HEK293 (cell line): ENCODE measurements at regions not wholly inside any gene's neighbourhood (a gene's known extent, or its start where the extent isn't known, plus 50 kb on each side); places are given as distances from the start of the nearest gene placed in this dataset.

Experiments used
- CTCF ChIA-PET: fragments of 350-600 bp; formaldehyde crosslinking; extraction: SDS; loops from one replicate; lab custom pipeline; 2021; ENCODE audit warnings: antibody characterized with exemption; lab: Yijun Ruan, JAX
- POLR2A ChIA-PET: fragments of 300-600 bp; formaldehyde crosslinking; extraction: SDS; loops from one replicate; lab custom pipeline; 2020; ENCODE audit warnings: antibody characterized with exemption, inconsistent platforms; lab: Yijun Ruan, JAX
- H3K27ac ChIP-seq: fragments of 200-500 bp; sonication (Bioruptor generic); 2 replicates; pipeline ENCODE4 v1.5.1; 2014; ENCODE audit warnings: low read depth, low read length, control low read depth, inconsistent platforms; ENCODE audit errors: extremely low read depth
- H3K36me3 ChIP-seq, 2 experiments: fragments of 200-500 bp in 1 of 2; sonication (Bioruptor generic) in 1 of 2; 1 replicate in 1 of 2; 2 replicates in 1 of 2; pipeline ENCODE4 v1.5.1; 2014 to 2017; ENCODE audit warnings: inconsistent platforms in 2 of 2, low read length in 2 of 2; ENCODE audit not compliant: control insufficient read depth in 2 of 2, insufficient read depth in 1 of 2
- H3K4me1 ChIP-seq: fragments of 200-500 bp; sonication (Bioruptor generic); 2 replicates; pipeline ENCODE4 v1.5.1; 2014; ENCODE audit warnings: mild to moderate bottlenecking, low read length, inconsistent platforms; ENCODE audit not compliant: control insufficient read depth, insufficient read depth
- H3K4me3 ChIP-seq: 2 replicates; pipeline ENCODE4 v1.5.1; 2011; ENCODE audit warnings: low read depth, mild to moderate bottlenecking, control low read depth, low read length, moderate library complexity
- H3K9me3 ChIP-seq: fragments of 200-500 bp; sonication (Bioruptor generic); 2 replicates; pipeline ENCODE4 v1.5.1; 2014; ENCODE audit warnings: low read depth, low read length, inconsistent platforms; ENCODE audit not compliant: control insufficient read depth, insufficient read depth
- BCL11B ChIP-seq: fragments of 450-650 bp; formaldehyde crosslinking; IDR thresholded peaks from 2 replicates; pipeline ENCODE4 v1.5.1; 2016; ENCODE audit warnings: low read depth, missing biosample characterization, missing genetic modification characterization
- BCL6B ChIP-seq: fragments of 450-650 bp; formaldehyde crosslinking; IDR thresholded peaks from 2 replicates; pipeline ENCODE4 v1.5.1; 2017; ENCODE audit warnings: missing biosample characterization, missing genetic modification characterization
- FEZF1 ChIP-seq: fragments of 450-650 bp; formaldehyde crosslinking; IDR thresholded peaks from 2 replicates; pipeline ENCODE4 v1.5.1; 2016; ENCODE audit warnings: missing biosample characterization, missing genetic modification characterization
- HOXD13 ChIP-seq: sonication (generic); formaldehyde crosslinking; IDR thresholded peaks from 2 replicates; pipeline ENCODE4 v1.8.0; 2022; ENCODE audit warnings: missing genetic modification reagents, borderline replicate concordance
- KLF16 ChIP-seq: fragments of 450-650 bp; formaldehyde crosslinking; IDR thresholded peaks from 2 replicates; pipeline ENCODE4 v1.5.1; 2017; ENCODE audit warnings: missing biosample characterization, missing genetic modification characterization
- KLF17 ChIP-seq: fragments of 450-650 bp; formaldehyde crosslinking; IDR thresholded peaks from 2 replicates; pipeline ENCODE4 v1.5.1; 2016; ENCODE audit warnings: missing biosample characterization, missing genetic modification characterization
- PRDM1 ChIP-seq: fragments of 450-650 bp; formaldehyde crosslinking; IDR thresholded peaks from 2 replicates; pipeline ENCODE4; 2016; ENCODE audit warnings: missing biosample characterization, missing genetic modification characterization
- SALL2 ChIP-seq: fragments of 450-650 bp; formaldehyde crosslinking; IDR thresholded peaks from 2 replicates; pipeline ENCODE4 v1.5.0; 2017; ENCODE audit warnings: missing biosample characterization, mild to moderate bottlenecking, missing genetic modification characterization, borderline replicate concordance
- ZBTB20 ChIP-seq: fragments of 450-650 bp; formaldehyde crosslinking; IDR thresholded peaks from 2 replicates; pipeline ENCODE4 v1.5.1; 2016; ENCODE audit warnings: missing biosample characterization, missing genetic modification characterization
- ZBTB7A ChIP-seq: fragments of 450-650 bp; formaldehyde crosslinking; IDR thresholded peaks from 2 replicates; pipeline ENCODE4 v1.5.1; 2016; ENCODE audit warnings: low read depth, missing biosample characterization, missing genetic modification characterization
- ZFP41 ChIP-seq: fragments of 450-650 bp; formaldehyde crosslinking; IDR thresholded peaks from 2 replicates; pipeline ENCODE4 v1.5.1; 2016; ENCODE audit warnings: missing biosample characterization, missing genetic modification characterization, borderline replicate concordance
- ZNF10 ChIP-seq: fragments of 450-650 bp; formaldehyde crosslinking; IDR thresholded peaks from 2 replicates; pipeline ENCODE4 v1.5.1; 2017; ENCODE audit warnings: missing biosample characterization, missing genetic modification characterization
- ZNF112 ChIP-seq: fragments of 450-650 bp; formaldehyde crosslinking; IDR thresholded peaks from 2 replicates; pipeline ENCODE4 v1.5.0; 2017; ENCODE audit warnings: missing biosample characterization, missing genetic modification characterization
- ZNF221 ChIP-seq: fragments of 450-650 bp; formaldehyde crosslinking; IDR thresholded peaks from 2 replicates; pipeline ENCODE4 v1.5.1; 2017; ENCODE audit warnings: missing biosample characterization, missing genetic modification characterization, borderline replicate concordance
- ZNF223 ChIP-seq: fragments of 450-650 bp; formaldehyde crosslinking; IDR thresholded peaks from 2 replicates; pipeline ENCODE4 v1.5.1; 2016; ENCODE audit warnings: missing biosample characterization, missing genetic modification characterization
- ZNF274 ChIP-seq, 2 experiments: fragments of 200-500 bp in 1 of 2; fragments of 450-650 bp in 1 of 2; sonication (Bioruptor generic) in 1 of 2; formaldehyde crosslinking in 1 of 2; IDR thresholded peaks; 2 replicates each; pipeline versions ENCODE4 v1.5.1 to v1.6.1; 2014 to 2016; ENCODE audit warnings: borderline replicate concordance in 1 of 2, inconsistent platforms in 1 of 2, low read length in 1 of 2, missing biosample characterization in 1 of 2, missing genetic modification characterization in 1 of 2
- ZNF324 ChIP-seq: fragments of 450-650 bp; formaldehyde crosslinking; IDR thresholded peaks from 2 replicates; pipeline ENCODE4 v1.5.1; 2016; ENCODE audit warnings: missing biosample characterization, missing genetic modification characterization
- ZNF37A ChIP-seq: fragments of 450-650 bp; IDR thresholded peaks from 2 replicates; pipeline ENCODE4 v1.5.1; 2018; ENCODE audit warnings: missing biosample characterization, missing genetic modification characterization
- ZNF391 ChIP-seq: fragments of 450-650 bp; formaldehyde crosslinking; IDR thresholded peaks from 2 replicates; pipeline ENCODE4 v1.5.1; 2016; ENCODE audit warnings: low read depth, missing biosample characterization, missing genetic modification characterization, borderline replicate concordance
- ZNF423 ChIP-seq: fragments of 450-650 bp; formaldehyde crosslinking; IDR thresholded peaks from 2 replicates; pipeline ENCODE4 v1.5.1; 2016; ENCODE audit warnings: missing biosample characterization, missing genetic modification characterization
- ZNF473 ChIP-seq: fragments of 450-650 bp; formaldehyde crosslinking; IDR thresholded peaks from 2 replicates; pipeline ENCODE4 v1.5.1; 2017; ENCODE audit warnings: missing biosample characterization, missing genetic modification characterization
- ZNF488 ChIP-seq: fragments of 450-650 bp; formaldehyde crosslinking; IDR thresholded peaks from 2 replicates; pipeline ENCODE4 v1.5.1; 2016; ENCODE audit warnings: missing biosample characterization, missing genetic modification characterization
- ZNF585B ChIP-seq: fragments of 450-650 bp; formaldehyde crosslinking; IDR thresholded peaks from 2 replicates; pipeline ENCODE4 v1.5.1; 2016; ENCODE audit warnings: missing biosample characterization, missing genetic modification characterization
- ZNF621 ChIP-seq: fragments of 450-650 bp; formaldehyde crosslinking; IDR thresholded peaks from 2 replicates; pipeline ENCODE4 v1.5.1; 2017; ENCODE audit warnings: missing biosample characterization, missing genetic modification characterization
- ZNF660 ChIP-seq: fragments of 450-650 bp; IDR thresholded peaks from 2 replicates; pipeline ENCODE4 v1.5.1; 2018; ENCODE audit warnings: missing biosample characterization, mild to moderate bottlenecking, missing genetic modification characterization
- ZNF776 ChIP-seq: fragments of 450-650 bp; formaldehyde crosslinking; IDR thresholded peaks from 2 replicates; pipeline ENCODE4 v1.5.0; 2017; ENCODE audit warnings: missing biosample characterization, missing genetic modification characterization, borderline replicate concordance
- ZNF785 ChIP-seq: fragments of 450-650 bp; formaldehyde crosslinking; IDR thresholded peaks from 2 replicates; pipeline ENCODE4 v1.5.1; 2016; ENCODE audit warnings: missing biosample characterization, missing genetic modification characterization
- TF ChIP-seq, protein P1 (sequence below): fragments of 450-650 bp; formaldehyde crosslinking; IDR thresholded peaks from 2 replicates; pipeline ENCODE4 v1.5.1; 2016; ENCODE audit warnings: missing biosample characterization, missing genetic modification characterization

DNA sequence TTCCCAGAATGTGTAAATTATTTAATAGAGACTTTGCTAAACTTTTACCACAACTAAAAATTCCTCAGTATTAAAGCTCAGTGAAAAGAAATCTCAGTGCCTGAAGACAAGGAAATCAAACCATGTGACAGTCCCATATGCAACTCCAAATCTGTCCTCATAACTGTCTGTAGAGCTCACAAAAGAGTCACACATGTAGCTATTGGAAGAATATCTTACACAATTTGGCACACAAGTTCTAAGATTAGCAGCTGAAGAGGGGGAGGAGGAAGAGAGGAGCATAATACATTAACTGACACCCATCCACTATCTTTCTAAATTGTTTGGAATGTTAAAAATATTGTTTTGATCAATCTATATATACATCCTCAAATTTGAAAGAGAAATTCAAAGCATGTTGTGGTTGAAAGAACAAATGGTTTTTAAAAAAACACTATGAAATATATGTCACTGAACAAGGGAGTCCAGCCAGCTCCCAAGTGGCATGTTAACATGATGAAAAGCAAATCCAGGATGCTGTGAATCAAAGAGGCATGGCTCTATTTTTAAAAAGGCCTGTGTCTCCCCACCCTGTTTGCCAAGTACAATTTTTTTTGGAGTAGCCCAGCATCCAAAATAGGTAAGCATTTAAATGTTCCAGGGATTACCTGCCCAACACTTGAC, 126.3 kb upstream of the NANOGP8 start:
- Histone ChIP-seq H3K9me3 (no peaks in the 10 kb centered on the region), H3K27ac (no peak overlapping the region), H3K4me3 (no peak overlapping the region), H3K36me3 (no peaks in the 10 kb centered on the region), H3K4me1 (no peaks in the 10 kb centered on the region)
- POLR2A ChIA-PET, result no interaction called here
- CTCF ChIA-PET, result no interaction called here
- TF ChIP-seq ZNF112 (tag by site-specific recombination) (no peak), KLF16 (tag by site-specific recombination) (no peak), ZFP41 (tag by site-specific recombination) (no peak), ZNF423 (tag by site-specific recombination) (no peak), BCL11B (tag by site-specific recombination) (no peak), ZNF473 (no peak), HOXD13 (CRISPR knock-in tag) (no peak)

GRCh38 chr15:35210370-35210769, 125.3 kb upstream of the NANOGP8 start:
- Histone ChIP-seq H3K9me3 (no peaks in the 10 kb centered on the region), H3K4me1 (no peaks in the 10 kb centered on the region), H3K27ac (no peak overlapping the region), H3K4me3 (no peak overlapping the region), H3K36me3 (no peaks in the 10 kb centered on the region)
- POLR2A ChIA-PET, result no interaction called here
- CTCF ChIA-PET, result no interaction called here
- TF ChIP-seq ZNF585B (tag by site-specific recombination), result no peak
- TF ChIP-seq ZBTB20 (tag by site-specific recombination), result no peak
- TF ChIP-seq ZNF660 (tag by site-specific recombination), result no peak
- no peak for TF ChIP-seq BCL6B (tag by site-specific recombination)
- no peak for TF ChIP-seq ZNF423 (tag by site-specific recombination)
- TF ChIP-seq PRDM1 (tag by site-specific recombination), result no peak
- TF ChIP-seq ZNF10, result no peak
- TF ChIP-seq FEZF1, result no peak
- TF ChIP-seq ZNF621 (tag by site-specific recombination), result no peak
- TF ChIP-seq, all 188 proteins: peak for 0

GRCh38 chr15:35209838-35210237, 124.7 kb upstream of the NANOGP8 start:
- no peaks in the 10 kb centered on the region for H3K36me3 ChIP-seq
- no peaks in the 10 kb centered on the region for H3K4me1 ChIP-seq
- H3K9me3 ChIP-seq, result no peaks in the 10 kb centered on the region
- ChIA-PET CTCF (no interaction called here), POLR2A (no interaction called here)
- no peak overlapping the region for H3K27ac ChIP-seq
- H3K4me3 ChIP-seq, result no peak overlapping the region
- TF ChIP-seq ZBTB20 (tag by site-specific recombination), result no peak
- TF ChIP-seq SALL2 (tag by site-specific recombination), result no peak
- no peak for TF ChIP-seq ZBTB7A (tag by site-specific recombination)
- no peak for TF ChIP-seq ZNF391 (tag by site-specific recombination)
- TF ChIP-seq ZNF223 (tag by site-specific recombination), result no peak
- no peak for TF ChIP-seq ZNF785 (tag by site-specific recombination)
- TF ChIP-seq ZNF221, result no peak
- no peak for TF ChIP-seq ZNF488
- TF ChIP-seq KLF17, result no peak
- no peak for TF ChIP-seq ZNF274 (IDR thresholded peaks at IDR 0.05; ENCODE audit: low read length)
- TF ChIP-seq ZNF274 (tag by site-specific recombination; IDR thresholded peaks at IDR 0.05; ENCODE audit: borderline replicate concordance), result no peak
- no peak for TF ChIP-seq ZNF776
- no peak for TF ChIP-seq ZNF324 (tag by site-specific recombination)
- TF ChIP-seq, protein P1, sequence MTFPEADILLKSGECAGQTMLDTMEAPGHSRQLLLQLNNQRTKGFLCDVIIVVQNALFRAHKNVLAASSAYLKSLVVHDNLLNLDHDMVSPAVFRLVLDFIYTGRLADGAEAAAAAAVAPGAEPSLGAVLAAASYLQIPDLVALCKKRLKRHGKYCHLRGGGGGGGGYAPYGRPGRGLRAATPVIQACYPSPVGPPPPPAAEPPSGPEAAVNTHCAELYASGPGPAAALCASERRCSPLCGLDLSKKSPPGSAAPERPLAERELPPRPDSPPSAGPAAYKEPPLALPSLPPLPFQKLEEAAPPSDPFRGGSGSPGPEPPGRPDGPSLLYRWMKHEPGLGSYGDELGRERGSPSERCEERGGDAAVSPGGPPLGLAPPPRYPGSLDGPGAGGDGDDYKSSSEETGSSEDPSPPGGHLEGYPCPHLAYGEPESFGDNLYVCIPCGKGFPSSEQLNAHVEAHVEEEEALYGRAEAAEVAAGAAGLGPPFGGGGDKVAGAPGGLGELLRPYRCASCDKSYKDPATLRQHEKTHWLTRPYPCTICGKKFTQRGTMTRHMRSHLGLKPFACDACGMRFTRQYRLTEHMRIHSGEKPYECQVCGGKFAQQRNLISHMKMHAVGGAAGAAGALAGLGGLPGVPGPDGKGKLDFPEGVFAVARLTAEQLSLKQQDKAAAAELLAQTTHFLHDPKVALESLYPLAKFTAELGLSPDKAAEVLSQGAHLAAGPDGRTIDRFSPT (tag by site-specific recombination), result no peak
- no peak for TF ChIP-seq ZNF37A (tag by site-specific recombination)
